C4-2B (cell line): ENCODE measurements at regions not wholly inside any gene's neighbourhood (a gene's known extent, or its start where the extent isn't known, plus 50 kb on each side); places are given as distances from the start of the nearest gene placed in this dataset.

Source experiments
- H3K27ac ChIP-seq: fragments of 450-650 bp; 2 replicates; pipeline ENCODE4 v1.5.1; 2017
- ZFX ChIP-seq: fragments of 450-650 bp; IDR thresholded peaks from 2 replicates; pipeline ENCODE4 v1.6.1; 2017
- TF ChIP-seq, protein P1 (sequence below): fragments of 450-650 bp; conservative IDR thresholded peaks from 2 replicates; pipeline ENCODE4 v1.5.1; 2017; ENCODE audit warnings: mild to moderate bottlenecking

DNA sequence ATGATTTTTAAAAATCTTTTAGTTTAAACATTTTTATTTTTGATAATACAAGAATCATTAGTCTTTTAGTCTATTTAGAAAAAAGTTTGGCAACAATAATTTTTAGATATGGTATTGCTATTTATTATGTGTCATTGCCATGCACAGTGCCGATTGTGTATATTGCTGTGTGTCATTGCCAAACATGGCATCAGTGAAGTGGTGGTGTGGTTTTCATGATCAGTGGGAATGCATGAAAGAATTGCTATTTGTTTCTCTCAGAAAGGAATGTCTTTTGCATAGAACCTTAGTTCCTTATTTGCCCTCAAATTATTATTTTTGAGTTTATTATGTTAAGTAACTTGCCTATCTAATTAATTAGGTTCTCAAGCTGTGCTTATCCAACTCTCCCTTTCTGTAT is 397.5 kb upstream of the PDE3A start:
- TF ChIP-seq, protein P1, sequence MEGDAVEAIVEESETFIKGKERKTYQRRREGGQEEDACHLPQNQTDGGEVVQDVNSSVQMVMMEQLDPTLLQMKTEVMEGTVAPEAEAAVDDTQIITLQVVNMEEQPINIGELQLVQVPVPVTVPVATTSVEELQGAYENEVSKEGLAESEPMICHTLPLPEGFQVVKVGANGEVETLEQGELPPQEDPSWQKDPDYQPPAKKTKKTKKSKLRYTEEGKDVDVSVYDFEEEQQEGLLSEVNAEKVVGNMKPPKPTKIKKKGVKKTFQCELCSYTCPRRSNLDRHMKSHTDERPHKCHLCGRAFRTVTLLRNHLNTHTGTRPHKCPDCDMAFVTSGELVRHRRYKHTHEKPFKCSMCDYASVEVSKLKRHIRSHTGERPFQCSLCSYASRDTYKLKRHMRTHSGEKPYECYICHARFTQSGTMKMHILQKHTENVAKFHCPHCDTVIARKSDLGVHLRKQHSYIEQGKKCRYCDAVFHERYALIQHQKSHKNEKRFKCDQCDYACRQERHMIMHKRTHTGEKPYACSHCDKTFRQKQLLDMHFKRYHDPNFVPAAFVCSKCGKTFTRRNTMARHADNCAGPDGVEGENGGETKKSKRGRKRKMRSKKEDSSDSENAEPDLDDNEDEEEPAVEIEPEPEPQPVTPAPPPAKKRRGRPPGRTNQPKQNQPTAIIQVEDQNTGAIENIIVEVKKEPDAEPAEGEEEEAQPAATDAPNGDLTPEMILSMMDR: no peak
- TF ChIP-seq ZFX: no peak
- no peak overlapping the region for H3K27ac ChIP-seq

- no peak overlapping the region for H3K27ac ChIP-seq
- TF ChIP-seq, protein P1: no peak
- no peak for TF ChIP-seq ZFX
Observed at GRCh38 chr12:19971361-19972280, 396.7 kb upstream of the PDE3A start.

DNA sequence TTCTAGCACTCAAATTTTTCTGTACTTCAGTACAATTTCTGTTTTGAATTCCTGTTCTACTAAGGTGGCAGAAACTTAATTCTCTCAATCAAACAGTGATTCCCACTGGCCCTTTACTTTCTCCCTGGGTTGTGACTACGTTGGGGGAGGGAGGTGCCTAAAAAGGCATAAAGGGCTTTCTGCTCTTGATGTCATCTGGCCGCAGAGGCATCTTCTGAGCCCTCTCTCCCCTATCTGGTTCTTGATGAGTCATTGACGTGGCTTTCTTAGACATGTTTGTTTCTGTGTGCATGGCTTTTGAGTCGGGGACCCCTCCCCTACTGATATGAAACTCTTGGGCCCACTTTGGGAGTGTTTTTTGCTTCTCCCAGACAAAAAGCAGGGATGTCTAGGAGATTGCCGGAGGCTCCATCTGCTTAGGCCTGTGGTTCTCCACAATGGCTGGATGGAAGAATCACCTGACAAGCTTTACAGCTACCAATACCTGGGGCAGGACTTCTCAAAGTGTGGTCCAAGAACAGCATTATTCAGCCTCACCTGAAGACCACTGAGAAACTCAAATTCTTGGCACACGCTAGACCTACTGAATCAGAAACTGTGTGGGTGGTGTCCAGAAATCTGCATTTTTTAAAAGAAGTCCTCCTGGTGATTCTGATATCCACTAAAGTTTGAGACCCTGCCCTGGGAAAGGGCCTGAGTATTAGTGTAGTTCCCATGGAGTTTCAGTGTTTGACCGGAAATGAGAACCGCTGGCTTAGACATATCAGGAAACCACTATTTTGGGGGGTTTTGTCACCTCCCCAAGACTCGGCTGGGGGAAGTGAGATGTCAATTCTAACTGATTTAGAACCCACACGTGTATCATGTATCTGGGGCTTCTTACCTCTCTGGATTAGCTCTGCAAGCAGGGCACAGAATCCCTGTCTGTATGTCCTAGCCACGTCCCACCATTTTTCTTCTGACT is 395.7 kb upstream of the PDE3A start:
- no peak for TF ChIP-seq ZFX
- TF ChIP-seq, protein P1: no peak
- H3K27ac ChIP-seq: no peak overlapping the region

- H3K27ac ChIP-seq: no peak overlapping the region
- TF ChIP-seq, protein P1: no peak
- TF ChIP-seq ZFX: no peak
Observed at GRCh38 chr12:19978193-19978592, 390.1 kb upstream of the PDE3A start.

- TF ChIP-seq ZFX: no peak
- TF ChIP-seq, protein P1: no peak
- H3K27ac ChIP-seq: no peak overlapping the region
Observed at GRCh38 chr12:19979584-19979983, 388.8 kb upstream of the PDE3A start.

GRCh38 chr12:19981944-19982343 is 386.4 kb upstream of the PDE3A start:
- TF ChIP-seq, protein P1: no peak
- no peak for TF ChIP-seq ZFX
- H3K27ac ChIP-seq: no peak overlapping the region
